Hypothalamus (tissue), 51 donors: ENCODE measurements at regions not wholly inside any gene's neighbourhood (a gene's known extent, or its start where the extent isn't known, plus 50 kb on each side); places are given as distances from the start of the nearest gene placed in this dataset.
A peak's percentile ranks its signal among the peaks of the same experiment; 100 is the strongest.

Source experiments
- DNase-seq, 51 donors: peaks; one replicate each; lab custom pipeline; 2025; lab: John Stamatoyannopoulos, UW

GRCh38 chr1:82491301-82492048 lies 690.7 kb downstream of the ADGRL2 start:
- no peak for DNase-seq

- DNase-seq = no peak
Observed at GRCh38 chr1:82487778-82488177, 687.0 kb downstream of the ADGRL2 start.

- DNase-seq = no peak
Observed at GRCh38 chr1:82486969-82487368, 686.2 kb downstream of the ADGRL2 start.

- DNase-seq = no peak
Observed at GRCh38 chr1:82486468-82486867, 685.7 kb downstream of the ADGRL2 start.

- peak in 16 of 51 donors; percentile 1 to 36 (median 6) for DNase-seq
Observed at GRCh38 chr1:82485591-82486369, 685.0 kb downstream of the ADGRL2 start.

- DNase-seq = no peak
Observed at GRCh38 chr1:82483146-82483545, 682.4 kb downstream of the ADGRL2 start.

- DNase-seq = no peak
Observed at GRCh38 chr1:82478916-82479315, 678.2 kb downstream of the ADGRL2 start.

GRCh38 chr1:82472489-82473131 lies 671.9 kb downstream of the ADGRL2 start:
- DNase-seq = no peak

- DNase-seq = no peak
Observed at GRCh38 chr1:82466891-82467290, 666.2 kb downstream of the ADGRL2 start.

- DNase-seq = no peak
Observed at GRCh38 chr1:82466416-82466815, 665.7 kb downstream of the ADGRL2 start.

- DNase-seq = no peak
Observed at GRCh38 chr1:82465024-82465423, 664.3 kb downstream of the ADGRL2 start.

GRCh38 chr1:82464362-82465001 lies 663.7 kb downstream of the ADGRL2 start:
- no peak for DNase-seq

- no peak for DNase-seq
Observed at GRCh38 chr1:82463951-82464350, 663.2 kb downstream of the ADGRL2 start.

- DNase-seq = no peak
Observed at GRCh38 chr1:82462366-82462765, 661.6 kb downstream of the ADGRL2 start.

- DNase-seq = no peak
Observed at GRCh38 chr1:82455342-82455741, 654.6 kb downstream of the ADGRL2 start.

- no peak for DNase-seq
Observed at GRCh38 chr1:82454431-82454830, 653.7 kb downstream of the ADGRL2 start.

GRCh38 chr1:82453511-82454185 lies 652.9 kb downstream of the ADGRL2 start:
- no peak for DNase-seq

- DNase-seq = no peak
Observed at GRCh38 chr1:82452096-82452495, 651.4 kb downstream of the ADGRL2 start.

- DNase-seq = no peak
Observed at GRCh38 chr1:82451191-82451590, 650.5 kb downstream of the ADGRL2 start.

GRCh38 chr1:82449506-82450057 lies 648.8 kb downstream of the ADGRL2 start:
- no peak for DNase-seq
